NCI-H526 (cell line): ENCODE measurements at regions not wholly inside any gene's neighbourhood (a gene's known extent, or its start where the extent isn't known, plus 50 kb on each side); places are given as distances from the start of the nearest gene placed in this dataset.

Experiments
- DNase-seq, 2 experiments: peaks; one replicate each; lab custom pipeline; 2025; lab: John Stamatoyannopoulos, UW

DNA sequence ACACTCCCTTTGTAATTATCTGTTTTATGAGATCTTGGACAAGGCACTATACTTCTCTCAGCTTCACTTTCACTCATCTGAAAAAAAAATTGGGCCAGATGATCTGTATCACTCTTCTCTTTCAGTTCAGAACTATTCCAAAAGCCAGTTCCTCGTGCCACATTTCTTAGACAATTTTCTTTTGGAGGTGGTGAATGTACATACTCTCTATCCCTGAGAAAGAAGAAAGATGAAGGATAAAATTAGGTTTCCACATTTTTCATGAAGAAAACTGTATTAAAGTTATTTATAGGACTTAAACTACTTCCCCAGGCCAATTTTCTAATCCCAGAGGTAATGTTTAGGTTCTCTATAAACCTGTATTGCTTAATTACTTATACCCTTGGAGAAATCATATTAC, 171.6 kb downstream of the SLC6A15 start:
- no peak for DNase-seq

DNA sequence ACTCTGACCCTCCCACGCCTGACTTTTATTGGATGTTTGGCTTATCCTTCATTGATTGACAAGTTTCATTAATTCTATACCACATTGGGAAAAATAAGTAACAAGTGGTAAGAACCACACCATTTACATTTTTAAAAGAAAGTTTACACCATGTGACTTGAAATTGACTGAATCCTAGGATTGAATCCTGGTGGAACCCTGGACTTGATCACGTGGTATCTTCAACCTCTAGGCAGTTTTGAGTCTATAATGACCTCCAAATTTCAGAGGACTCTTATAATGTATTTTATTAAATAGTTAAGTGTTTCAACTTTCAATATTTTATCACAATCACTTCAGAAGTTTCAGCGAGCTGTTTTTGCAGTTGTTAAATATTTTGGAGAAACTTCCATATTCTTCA, 172.0 kb downstream of the SLC6A15 start:
- DNase-seq = no peak

DNA sequence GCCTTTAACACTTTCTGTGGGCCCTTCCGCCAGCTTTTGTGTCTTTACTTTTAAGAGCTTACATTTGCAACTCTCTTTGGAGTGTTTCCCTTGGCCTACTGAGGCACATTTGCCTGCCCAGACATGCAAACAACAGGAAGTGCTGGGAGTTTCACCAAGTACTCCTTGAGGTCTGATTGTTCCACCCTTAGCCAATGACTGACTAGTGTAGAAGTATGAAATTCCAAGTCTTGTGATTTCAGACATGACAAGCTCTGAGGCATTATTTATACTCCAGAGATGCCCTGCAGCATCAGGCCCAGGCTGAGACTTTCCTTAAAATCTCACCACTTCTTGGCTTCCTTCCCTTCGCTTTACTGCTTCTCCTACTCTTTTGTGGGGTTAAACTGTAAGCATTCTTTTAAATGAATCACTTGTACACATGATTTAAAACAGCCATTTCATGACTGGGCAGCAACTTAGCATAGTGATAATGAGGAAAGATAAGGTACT, 174.1 kb downstream of the SLC6A15 start:
- DNase-seq = no peak

DNA sequence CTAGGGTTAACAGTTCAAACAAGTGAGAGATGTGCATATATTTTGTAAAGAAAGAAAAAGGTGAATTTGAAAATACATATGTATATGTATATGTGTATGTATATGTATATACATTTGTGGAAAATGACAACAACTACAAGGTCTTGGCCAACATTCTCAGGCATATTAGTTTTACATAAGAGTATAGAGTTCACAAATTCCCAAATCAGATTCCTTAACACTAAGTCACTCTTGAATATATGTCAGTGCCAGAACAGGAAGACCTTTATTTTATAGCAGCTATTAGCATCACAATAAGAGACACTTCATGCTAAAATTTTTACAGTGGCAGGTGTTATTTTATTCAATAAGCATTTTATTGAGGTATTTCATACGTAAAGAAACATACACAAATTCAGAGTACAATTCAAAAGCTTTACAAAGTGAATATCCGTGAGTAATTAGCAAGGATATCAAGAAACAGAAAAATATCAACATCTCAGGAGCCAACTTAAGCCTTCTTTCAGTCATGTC, 179.7 kb downstream of the SLC6A15 start:
- DNase-seq = no peak

DNA sequence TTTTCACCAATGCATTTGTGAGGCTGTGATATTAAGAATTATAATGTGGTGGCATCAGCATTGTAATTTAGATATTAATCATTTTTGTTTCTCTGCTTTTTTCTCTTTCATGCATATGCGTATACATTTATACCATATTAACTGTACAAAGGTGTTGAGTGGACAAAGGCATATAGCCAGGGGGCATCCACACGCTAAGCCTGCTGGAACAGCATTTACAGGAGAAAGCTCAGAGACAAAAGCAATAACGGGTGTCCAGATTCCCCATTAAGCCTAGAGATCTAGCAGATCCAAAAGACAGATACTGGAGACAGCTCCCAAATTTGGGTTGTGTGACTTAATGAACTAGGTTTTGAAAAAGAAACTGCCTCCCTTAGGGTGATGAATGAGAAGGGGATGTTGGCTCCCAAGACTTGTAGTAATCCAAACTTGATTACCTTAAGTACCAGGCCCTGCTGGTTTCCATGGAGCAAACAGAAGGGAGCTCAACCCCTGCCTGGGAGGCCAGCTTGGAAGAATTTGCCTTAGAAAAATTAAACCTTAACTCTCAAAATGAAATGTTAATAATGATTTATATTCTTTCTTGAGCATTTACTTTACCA, 181.9 kb downstream of the SLC6A15 start:
- DNase-seq = no peak

DNA sequence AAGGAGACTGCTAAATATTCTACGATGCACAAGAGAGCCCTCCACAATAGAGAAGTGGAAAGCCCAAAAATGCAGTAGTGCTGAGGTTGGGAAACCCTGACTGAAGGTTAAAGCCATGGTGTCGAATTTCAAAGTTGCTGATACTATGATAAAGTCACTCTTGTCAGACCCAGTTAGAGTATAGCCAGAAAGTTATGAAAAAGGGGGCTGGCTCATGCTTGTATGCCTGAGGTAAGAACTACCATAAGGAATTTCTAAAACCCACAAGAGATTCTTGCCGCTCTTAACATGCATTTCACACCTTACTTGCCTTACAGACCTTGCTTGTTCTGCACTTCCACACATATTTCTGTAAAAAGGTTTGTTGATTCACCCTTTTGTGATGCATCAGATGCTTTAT, 184.6 kb downstream of the SLC6A15 start:
- peak in 1 of 2 experiments; percentile 44 for DNase-seq

DNA sequence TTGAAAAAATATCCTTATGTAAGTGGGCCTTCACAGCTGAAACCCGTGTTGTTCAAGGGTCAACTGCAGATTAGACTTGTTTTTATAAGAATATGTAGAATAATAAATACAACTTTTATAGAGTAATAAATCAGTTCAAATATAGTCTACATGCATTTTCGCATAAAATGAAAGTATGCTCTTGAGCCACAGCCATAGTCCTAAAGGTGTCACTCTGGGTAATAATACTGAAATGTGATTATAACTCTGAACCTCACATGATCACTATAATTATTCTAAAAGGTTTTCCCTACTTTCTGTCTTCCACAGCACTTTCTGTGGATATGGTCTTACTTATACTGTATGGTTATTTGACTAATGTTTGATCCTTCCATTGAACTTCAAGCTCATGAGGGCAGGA, 185.8 kb downstream of the SLC6A15 start:
- no peak for DNase-seq

DNA sequence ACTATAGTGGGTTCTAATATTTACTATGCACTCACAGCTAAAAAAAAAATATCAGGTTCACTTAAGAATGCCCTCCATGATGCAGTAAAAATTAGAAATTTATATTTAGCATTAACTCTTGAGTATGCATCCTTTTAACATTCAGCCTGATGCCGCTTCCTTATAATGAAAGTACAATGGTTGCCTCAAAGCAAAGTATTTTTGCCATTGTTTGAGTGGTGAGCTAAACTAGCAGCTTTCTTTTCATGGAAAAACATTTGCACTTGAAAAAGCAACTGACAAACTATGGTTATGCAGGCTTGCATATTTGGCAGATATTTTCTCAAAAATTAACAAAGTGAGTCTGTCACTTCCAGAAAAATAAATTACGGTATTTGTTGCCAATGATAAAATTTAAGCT, 188.6 kb downstream of the SLC6A15 start:
- peak in 1 of 2 experiments; percentile 1 for DNase-seq

DNA sequence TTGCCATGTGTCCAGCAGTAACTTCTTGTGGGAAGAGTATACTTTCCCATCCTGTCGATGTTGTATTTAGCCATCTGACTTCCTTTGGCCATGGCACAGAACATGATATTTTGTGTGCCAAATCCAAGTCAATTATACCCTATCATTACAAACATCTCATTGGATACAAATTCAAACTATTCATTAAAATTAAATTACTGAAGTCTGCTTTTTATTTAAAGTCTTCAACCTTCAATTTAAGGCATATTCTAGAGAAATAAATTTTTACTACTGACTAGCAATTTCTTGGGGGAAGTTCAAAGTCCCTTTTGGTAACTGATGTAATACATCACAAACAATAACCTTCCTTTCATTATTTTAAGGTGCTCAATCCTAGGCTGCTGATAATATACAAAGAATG, 192.6 kb downstream of the SLC6A15 start:
- no peak for DNase-seq

DNA sequence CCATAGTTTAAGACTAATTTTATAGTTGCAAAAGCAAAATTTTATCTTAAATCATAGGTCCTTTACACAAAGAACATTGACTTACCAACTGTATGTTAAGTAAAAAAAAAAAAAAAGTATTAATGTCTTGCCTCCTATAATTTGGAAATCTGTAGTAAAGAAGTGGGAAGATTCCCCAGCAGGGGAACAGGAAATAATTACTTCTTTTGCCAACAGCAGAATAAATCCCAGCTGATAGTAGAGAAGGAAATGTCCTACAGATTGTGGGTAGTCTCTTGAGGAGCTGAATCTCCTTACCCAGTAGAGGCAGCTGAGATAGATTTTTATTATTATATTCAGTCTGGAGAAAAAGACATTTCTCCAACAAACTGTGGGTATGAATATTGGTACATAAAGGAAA, 193.7 kb downstream of the SLC6A15 start:
- DNase-seq = no peak

DNA sequence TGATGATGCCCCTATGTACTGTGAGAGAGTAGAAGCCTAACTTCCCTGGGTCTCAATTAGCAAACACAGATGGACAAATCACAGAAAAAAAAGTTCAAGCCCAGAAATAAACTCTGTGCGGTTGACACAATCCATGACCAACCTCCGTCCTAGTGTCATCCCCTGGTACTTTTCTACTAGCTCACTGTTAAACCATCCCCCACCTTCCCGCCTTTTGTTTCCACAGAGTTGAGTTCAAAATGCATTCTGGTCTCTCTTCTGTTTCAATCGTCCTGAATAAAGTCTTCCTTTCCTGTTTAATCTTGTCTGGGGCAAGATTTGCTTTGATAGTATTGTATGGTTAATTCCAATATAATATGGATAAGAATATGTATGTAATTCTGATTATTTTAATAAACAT, 199.9 kb downstream of the SLC6A15 start:
- no peak for DNase-seq

DNA sequence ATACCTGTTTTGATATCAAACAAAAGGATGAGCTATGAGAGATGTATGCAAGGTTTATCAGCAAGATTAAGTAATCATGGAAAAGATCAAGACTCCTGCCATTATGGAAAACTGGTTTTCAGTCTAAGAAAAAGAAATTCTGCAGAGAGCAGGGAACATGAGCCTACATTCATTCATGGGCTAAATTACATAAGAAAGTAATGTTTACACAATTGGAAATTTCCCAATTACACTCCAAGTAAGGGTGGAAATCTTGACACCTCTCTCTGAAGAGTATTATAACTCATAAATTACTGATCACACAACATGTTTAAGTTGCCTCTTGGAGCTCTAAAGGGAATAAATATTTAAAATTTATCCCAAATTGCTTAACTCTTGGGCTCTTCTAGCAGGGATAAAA, 206.2 kb downstream of the SLC6A15 start:
- DNase-seq = no peak

DNA sequence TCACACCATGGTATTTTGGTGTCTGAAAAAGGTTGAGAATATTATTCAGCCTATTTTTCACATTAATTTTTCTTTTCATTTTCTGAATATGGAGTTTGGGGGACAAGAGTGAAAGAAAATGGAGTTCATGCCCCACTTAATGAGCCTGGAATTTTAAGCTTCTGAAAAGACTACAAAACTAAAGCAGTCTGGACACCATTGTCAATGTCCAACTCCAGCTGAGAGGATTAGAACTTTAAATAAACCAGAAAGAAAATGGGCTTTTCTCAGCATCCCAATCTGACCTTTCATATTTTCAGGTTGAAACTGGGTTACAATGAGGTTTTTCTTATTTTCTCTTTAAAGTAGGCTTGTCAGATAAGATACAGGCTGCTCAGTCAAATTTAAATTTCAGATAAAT, 207.7 kb downstream of the SLC6A15 start:
- DNase-seq = no peak

DNA sequence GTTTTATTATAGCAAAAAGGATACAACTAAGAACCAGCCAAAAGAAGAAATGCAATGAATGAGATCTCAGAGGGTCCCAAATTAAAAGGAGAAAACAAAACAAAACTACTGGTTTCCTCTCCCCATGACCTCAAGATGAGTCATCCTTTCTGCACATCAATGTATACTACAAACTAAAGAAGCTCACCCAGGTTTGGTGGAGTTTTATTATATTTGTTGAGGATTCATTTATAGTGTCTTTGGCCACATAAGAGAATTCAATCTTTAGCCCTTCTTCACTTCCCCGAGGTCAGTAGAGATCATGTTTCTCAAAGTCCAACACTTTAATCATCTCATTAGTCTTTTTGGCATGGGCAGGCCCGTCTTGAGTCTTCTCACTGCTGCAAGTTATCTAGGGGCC, 210.6 kb downstream of the SLC6A15 start:
- DNase-seq = no peak

DNA sequence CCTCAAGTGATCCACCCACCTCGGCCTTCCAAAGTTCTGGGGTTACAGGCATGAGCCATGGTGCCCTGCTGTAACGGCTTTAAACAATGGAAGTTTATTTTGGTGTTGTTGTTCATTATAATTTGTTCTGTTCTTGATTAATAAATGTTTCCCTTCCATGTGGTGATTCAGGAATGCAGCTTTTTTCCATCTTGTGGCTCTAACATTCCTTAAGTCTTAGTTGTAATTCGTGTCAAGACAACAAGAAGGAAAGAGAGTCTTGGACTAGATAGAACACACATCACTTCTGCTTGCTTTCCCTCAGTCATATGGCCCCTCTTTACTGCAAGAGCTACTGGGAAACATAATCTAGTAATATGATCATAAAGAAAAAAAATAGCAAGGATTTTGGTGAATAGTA, 211.6 kb downstream of the SLC6A15 start:
- DNase-seq = no peak

DNA sequence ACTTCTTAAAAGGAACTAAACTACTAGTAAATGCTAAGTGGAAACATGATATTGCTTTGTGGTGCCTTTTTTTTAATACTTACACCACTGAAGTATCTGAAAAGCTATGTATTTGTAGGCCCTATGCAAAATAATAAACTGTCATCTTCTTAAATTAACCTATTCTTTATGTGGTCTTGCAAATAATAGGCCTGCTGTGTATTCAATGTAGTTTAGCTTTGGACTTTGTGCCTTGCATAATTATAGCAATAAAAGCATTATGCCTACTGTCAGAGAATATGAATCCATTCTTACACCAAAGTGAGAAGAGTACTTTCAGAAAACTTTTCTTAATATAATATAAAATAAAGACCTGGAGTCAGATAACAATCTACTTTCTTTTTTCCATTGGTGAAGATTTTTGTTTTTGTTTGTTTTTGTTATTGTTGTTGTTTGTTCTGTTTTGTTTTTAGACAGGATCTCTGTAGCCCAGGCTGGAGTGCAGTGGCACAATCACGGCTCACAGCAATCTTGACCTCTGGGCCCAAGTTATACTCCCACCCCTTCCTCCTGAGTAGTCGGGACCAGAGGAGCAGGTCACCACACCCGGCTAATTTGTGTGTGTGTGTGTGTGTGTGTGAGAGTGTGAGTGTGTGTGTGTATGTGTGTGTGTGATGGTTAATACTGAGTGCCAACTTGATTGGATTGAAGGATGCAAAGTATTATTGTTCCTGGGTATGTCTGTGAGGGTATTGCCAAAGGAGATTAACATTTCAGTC, 213.8 kb downstream of the SLC6A15 start:
- peak; percentile 84 to 92 for DNase-seq

DNA sequence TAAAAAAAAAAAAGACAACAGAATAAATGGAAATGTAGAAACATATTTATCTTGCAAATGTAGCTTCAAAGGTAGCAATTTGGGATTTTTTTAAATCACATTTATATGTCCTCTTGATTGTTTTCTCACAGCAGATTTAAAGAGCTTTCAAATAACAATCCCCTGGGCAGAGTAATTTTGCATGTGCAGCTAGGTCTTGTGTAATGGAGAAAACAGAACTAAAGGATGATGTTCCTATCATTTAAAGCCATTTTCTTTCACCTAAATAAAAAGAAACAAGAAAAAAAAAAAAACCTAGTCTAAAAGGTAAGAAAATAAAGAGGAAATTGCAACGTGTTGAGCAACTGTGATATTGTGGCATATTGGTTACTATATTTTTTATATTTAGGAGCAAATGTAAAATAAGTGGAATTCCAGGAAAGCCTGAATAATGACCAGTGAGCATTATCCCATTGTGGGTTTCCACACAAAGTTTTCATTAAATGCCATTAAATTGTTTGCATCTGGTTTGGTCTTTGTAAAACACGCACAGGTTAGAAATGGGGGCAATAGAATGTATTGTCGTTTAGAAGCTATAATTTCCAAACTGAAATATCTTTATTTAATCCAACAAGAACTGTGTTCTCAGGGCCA, 215.6 kb downstream of the SLC6A15 start:
- peak in 1 of 2 experiments; percentile 30 for DNase-seq

DNA sequence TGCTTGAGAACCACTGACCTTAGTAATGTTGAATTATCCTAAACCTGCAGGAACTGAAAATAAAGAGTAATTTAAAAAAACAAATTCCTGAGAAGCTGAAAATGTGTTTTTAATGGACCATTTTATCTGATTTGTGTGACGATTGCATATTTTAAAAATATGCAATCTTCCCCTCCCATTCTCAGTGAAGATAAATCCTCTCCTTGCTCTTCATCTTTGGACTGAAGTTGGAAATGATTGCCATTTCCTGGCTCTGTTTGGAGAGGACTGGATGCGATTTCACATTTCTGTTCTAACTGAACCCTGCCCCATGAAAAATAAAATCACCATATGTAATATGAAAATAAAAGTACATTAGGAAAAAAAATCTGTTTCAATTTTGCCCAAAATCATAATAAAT, 216.3 kb downstream of the SLC6A15 start:
- no peak for DNase-seq

DNA sequence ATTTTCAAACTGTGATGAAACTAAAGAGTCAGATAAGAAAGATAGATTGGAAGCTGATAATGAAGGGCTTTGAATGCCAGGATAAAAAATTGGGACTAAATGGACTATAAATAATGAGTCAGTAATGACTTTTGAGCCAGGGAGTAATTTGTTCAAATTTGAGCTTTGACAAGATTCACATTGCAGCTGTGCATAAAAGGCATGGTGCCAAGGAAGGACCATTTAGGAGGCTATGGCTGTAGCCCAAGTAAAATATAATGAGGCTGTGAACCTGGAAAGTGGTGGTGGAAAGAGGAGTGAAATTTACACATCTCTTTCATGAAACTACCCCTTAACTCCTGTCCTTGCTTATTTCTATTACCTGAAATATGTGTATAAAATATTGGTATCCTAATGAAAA, 218.5 kb downstream of the SLC6A15 start:
- DNase-seq = no peak

DNA sequence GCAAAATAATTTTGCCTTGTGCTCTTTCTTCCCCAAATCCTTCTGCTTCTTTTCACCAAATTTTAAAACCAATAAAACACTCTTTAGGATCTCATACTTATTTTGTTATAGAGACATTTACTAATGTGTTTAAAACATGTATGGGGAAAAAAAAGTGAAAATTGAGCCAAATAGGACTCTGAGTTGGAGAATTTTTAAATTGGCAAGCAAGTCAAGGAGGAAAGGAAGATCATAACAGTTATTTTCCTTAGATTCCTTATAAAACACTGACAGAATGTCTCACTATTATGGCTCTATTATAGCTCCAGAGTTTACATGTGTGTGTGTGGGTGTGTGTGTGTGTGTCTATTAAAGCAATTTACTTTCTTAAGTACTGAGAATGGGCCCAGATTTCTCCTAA, 220.5 kb downstream of the SLC6A15 start:
- no peak for DNase-seq

DNA sequence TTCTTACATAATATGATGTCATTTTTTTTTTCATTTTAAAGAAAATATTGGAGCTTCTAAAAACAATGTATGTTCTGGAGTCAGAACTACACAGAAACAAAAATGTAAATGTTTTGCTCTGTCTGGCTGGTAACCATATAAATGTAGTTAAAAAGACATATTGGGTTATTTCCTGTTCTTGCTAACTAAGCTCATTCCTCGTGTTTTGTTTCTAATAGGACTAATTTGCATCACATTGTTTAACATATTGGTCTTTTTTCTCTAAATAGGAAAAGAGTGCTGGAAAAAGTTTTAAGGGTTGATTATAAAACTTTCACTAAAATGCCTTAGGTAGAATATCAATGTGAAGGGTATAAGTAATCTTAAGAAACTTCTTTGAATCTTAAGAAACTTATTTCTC, 221.3 kb downstream of the SLC6A15 start:
- DNase-seq = no peak

DNA sequence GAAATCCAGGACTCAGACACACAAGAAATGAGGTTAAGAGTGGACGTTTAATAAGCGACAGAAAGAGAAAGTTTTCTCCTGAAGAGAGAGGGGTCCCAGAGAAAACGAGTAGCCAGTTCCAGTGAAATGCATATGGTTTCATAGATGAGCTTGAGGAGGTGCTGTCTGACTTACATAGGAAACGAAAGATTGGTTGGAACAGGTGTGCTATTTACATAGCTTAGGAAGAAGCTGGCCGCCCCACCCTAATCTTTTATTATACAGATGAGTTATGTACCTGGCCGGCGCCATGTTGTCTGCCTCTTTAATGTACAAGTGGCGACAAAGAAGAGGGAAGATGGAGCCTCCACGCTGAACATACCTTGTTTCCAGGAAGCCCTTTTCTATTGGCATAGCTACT, 223.0 kb downstream of the SLC6A15 start:
- peak in 1 of 2 experiments; percentile 10 for DNase-seq

DNA sequence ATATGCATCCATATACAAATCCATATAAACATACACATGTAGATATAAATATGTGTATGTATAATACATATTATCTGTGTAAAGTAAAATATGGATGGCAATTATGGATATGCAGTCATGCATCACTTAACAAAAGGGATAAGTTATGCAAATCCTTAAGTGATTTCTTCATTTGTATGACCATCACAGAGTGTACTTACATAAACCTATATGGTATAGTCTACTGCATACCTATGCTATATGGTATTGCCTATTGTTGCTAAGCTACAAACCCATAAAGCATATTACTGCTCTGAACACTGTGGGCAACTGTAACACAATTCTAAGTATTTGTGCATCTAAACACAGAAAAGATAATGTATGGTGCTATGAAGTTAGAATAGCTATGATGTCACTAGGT, 227.2 kb downstream of the SLC6A15 start:
- peak; percentile 19 to 34 for DNase-seq
